Psoas muscle (tissue), 7 donors: ENCODE measurements at regions not wholly inside any gene's neighbourhood (a gene's known extent, or its start where the extent isn't known, plus 50 kb on each side); places are given as distances from the start of the nearest gene placed in this dataset.

Experiments used
- ATAC-seq, 4 donors: fragments of 200-7000 bp; cut with Tn5 transposase; one replicate each; pipeline ENCODE4 v1.9.1; 2020; ENCODE audit warnings: moderate library complexity in 3 of 4, mild to moderate bottlenecking in 2 of 4
- DNase-seq, 2 donors: peaks; one replicate each; pipeline ENCODE4 v3.0.0-alpha.2; 2020
- H3K27ac ChIP-seq: fragments of 200-600 bp; one replicate; pipeline ENCODE4 v1.8.0; 2022
- H3K27me3 ChIP-seq, 3 donors: fragments of 200-600 bp in 1 of 3; one replicate each; pipeline versions ENCODE4 v1.6.1 to v1.8.0; 2013 to 2022; ENCODE audit warnings: low read length in 2 of 3, mild to moderate bottlenecking in 2 of 3, moderate library complexity in 1 of 3; ENCODE audit not compliant: insufficient read depth in 3 of 3
- H3K36me3 ChIP-seq, 2 donors: fragments of 200-600 bp in 1 of 2; one replicate each; pipeline versions ENCODE4 v1.6.1 to v1.8.0; 2013 to 2022; ENCODE audit warnings: low read depth in 1 of 2, mild to moderate bottlenecking in 1 of 2, moderate library complexity in 1 of 2; ENCODE audit not compliant: insufficient read depth in 1 of 2
- H3K4me1 ChIP-seq: fragments of 200-600 bp; one replicate; pipeline ENCODE4 v1.8.0; 2022
- H3K4me3 ChIP-seq: fragments of 200-600 bp; one replicate; pipeline ENCODE4 v1.8.0; 2022; ENCODE audit warnings: mild to moderate bottlenecking
- H3K9me3 ChIP-seq: fragments of 200-600 bp; one replicate; pipeline ENCODE4 v1.8.0; 2022
- CTCF ChIP-seq: fragments of 200-600 bp; IDR thresholded peaks from one replicate; pipeline ENCODE4 v1.8.0; 2022; ENCODE audit warnings: antibody characterized with exemption
- WGBS, 3 donors: extraction: QIAGEN DNeasy Blood & Tissue Kit; methylation state at CpG; one replicate each; pipeline versions ENCODE4 v1.1.6 to v1.1.7; 2013; 5-methylcytosine and 5-hydroxymethylcytosine counted together
- intact Hi-C, 2 donors: fragments of 100-400 bp; cut with DNase I; formaldehyde crosslinking; loops; one replicate each; pipeline versions ENCODE4 v1.11.0 to v1.14.2; 2022
- donor health status: healthy with polysubstance abuse.
- donor health status: DM: no; HTN: no; CAD: no; lungs with moderate emphysema.
- donor health status: Bipolar disorder and iron deficiency.
- donor health status: healthy.
- donor health status: DM: yes; HTN: yes; CAD: no.
- donor health status: DM: no; HTN: no; CAD: no.
- donor health status: DM: yes; HTN: yes; CAD: no.

DNA sequence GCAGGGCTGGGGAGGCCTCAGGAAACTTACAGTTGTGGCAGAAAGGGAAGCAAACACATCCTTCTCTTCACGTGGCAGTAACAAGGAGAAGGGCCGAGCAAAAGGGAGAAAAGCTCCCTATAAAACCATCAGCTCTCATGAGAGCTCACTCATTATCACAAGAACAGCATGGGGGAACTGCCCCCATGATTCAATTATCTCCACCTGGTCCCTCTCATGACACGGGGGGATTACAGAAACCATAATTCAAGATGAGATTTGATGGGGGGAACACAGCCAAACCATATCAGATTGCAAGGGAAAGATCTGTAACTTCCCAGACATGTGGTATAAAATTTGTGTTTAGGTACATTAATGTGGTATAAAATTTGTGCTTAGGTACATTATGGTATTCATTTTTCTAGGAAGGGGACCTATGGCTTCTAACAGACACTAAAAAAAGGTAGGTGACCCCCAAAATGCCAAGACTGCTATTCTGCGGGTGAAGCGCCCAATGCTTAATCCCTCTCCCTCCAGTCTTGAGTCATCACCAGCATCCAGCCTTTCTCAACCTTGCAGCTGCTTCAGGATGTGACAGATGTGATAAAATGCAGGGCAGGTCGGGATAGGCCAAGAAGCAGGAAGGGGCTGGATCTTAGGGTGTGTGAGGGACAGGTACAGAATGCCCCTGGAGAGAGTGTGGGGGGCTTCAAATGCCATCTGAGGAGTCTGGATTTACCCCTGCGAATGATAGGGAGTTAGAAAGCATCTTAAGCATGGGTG is 57.7 kb upstream of the AMPD3 start:
- ATAC-seq (peak in 2 of 4 donors; percentile 21 to 24), DNase-seq (no peak)
- intact Hi-C loops: no loop called here
- 68 to 80% (median 70%) methylated on average over 7 of the region's 7 CpGs for WGBS, 3 donors
- no peaks in the 10 kb centered on the region for H3K9me3 ChIP-seq
- no peak overlapping the region for H3K4me3 ChIP-seq
- TF ChIP-seq CTCF: no peak
- H3K4me1 ChIP-seq: no peaks in the 10 kb centered on the region
- H3K36me3 ChIP-seq: no peaks in the 10 kb centered on the region
- H3K27ac ChIP-seq: no peak overlapping the region
- no peaks in the 10 kb centered on the region for H3K27me3 ChIP-seq

GRCh38 chr11:10398525-10398924 is 56.5 kb upstream of the AMPD3 start:
- H3K36me3 ChIP-seq: no peaks in the 10 kb centered on the region
- TF ChIP-seq CTCF: no peak
- 31 to 69% (median 51%) methylated on average over 4 of the region's 4 CpGs for WGBS, 3 donors
- no peaks in the 10 kb centered on the region for H3K4me1 ChIP-seq
- no peak overlapping the region for H3K27ac ChIP-seq
- no peaks in the 10 kb centered on the region for H3K27me3 ChIP-seq
- intact Hi-C loops: no loop called here
- DNase-seq: peak in 1 of 2 donors; percentile 31
- H3K4me3 ChIP-seq: no peak overlapping the region
- no peaks in the 10 kb centered on the region for H3K9me3 ChIP-seq
- ATAC-seq: peak in 3 of 4 donors; percentile 13 to 38 (median 15)

GRCh38 chr11:10400856-10401255 is 54.2 kb upstream of the AMPD3 start:
- intact Hi-C loops: no loop called here
- 91 to 94% (median 94%) methylated on average over 1 of the region's 1 CpG for WGBS, 3 donors

DNA sequence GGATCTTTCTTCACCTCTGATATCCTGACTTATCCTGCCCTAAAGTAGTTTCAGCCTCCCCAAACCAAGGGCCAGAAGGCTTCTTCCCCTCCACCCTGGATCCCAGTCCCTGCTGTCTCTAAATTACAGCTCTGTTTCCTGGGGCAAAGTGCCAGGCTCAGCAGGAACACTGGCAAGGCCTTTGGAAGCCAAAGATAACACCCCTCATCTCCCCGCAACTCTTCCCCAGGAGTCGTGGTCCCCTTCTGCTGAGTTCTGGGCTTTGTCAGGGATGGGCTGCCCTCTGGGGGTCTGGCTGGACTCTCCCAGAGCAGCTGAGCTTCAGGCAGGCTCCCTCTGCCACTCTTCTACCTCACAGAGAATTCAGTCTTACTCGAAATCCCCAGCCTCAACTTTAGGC is 53.8 kb upstream of the AMPD3 start:
- no peak for TF ChIP-seq CTCF
- ATAC-seq (no peak), DNase-seq (no peak)
- no peaks in the 10 kb centered on the region for H3K36me3 ChIP-seq
- no peaks in the 10 kb centered on the region for H3K27me3 ChIP-seq
- no peak overlapping the region for H3K27ac ChIP-seq
- no peaks in the 10 kb centered on the region for H3K9me3 ChIP-seq
- H3K4me3 ChIP-seq: no peak overlapping the region
- H3K4me1 ChIP-seq: peaks cover under 1% of the 10 kb centered on the region
- WGBS, 3 donors: 47 to 60% (median 48%) methylated on average over 3 of the region's 3 CpGs
- intact Hi-C loops: no loop called here

More at GRCh38 chr11:10400856-10401255, 54.2 kb upstream of the AMPD3 start:
- H3K36me3 ChIP-seq: no peaks in the 10 kb centered on the region
- no peak overlapping the region for H3K4me3 ChIP-seq
- TF ChIP-seq CTCF: no peak
- ATAC-seq (no peak), DNase-seq (no peak)
- no peaks in the 10 kb centered on the region for H3K9me3 ChIP-seq
- H3K4me1 ChIP-seq: no peaks in the 10 kb centered on the region
- H3K27ac ChIP-seq: no peak overlapping the region
- H3K27me3 ChIP-seq: no peaks in the 10 kb centered on the region
